RWPE2 (cell line): ENCODE measurements at regions not wholly inside any gene's neighbourhood (a gene's known extent, or its start where the extent isn't known, plus 50 kb on each side); places are given as distances from the start of the nearest gene placed in this dataset.

Experiments used
- ATAC-seq: fragments of 200-7000 bp; cut with Tn5 transposase; 3 replicates; pipeline ENCODE4 v1.9.1; 2021; ENCODE audit warnings: low read depth
- DNase-seq: peaks from one replicate; pipeline ENCODE4 v3.0.0-alpha.2; 2020; ENCODE audit warnings: low spot score
- H3K27ac ChIP-seq: fragments of 450-650 bp; 2 replicates; pipeline ENCODE4 v1.5.1; 2017; ENCODE audit warnings: mild to moderate bottlenecking; ENCODE audit not compliant: poor library complexity, severe bottlenecking
- H3K27me3 ChIP-seq: fragments of 250-450 bp; sonication (Bioruptor Pico); 2 replicates; pipeline ENCODE4 v1.5.1; 2021; ENCODE audit warnings: mild to moderate bottlenecking, moderate library complexity; ENCODE audit not compliant: insufficient read depth, poor library complexity, severe bottlenecking
- H3K36me3 ChIP-seq: fragments of 250-450 bp; sonication (Bioruptor Pico); 2 replicates; pipeline ENCODE4 v1.5.1; 2020; ENCODE audit warnings: low read depth, mild to moderate bottlenecking, moderate library complexity
- H3K4me1 ChIP-seq: fragments of 250-450 bp; sonication (Bioruptor Pico); 2 replicates; pipeline ENCODE4 v1.5.1; 2021; ENCODE audit warnings: mild to moderate bottlenecking, moderate library complexity; ENCODE audit not compliant: insufficient read depth, poor library complexity, severe bottlenecking
- H3K4me3 ChIP-seq: fragments of 250-450 bp; sonication (Bioruptor Pico); 2 replicates; pipeline ENCODE4 v1.5.1; 2021; ENCODE audit warnings: mild to moderate bottlenecking, moderate library complexity; ENCODE audit not compliant: severe bottlenecking
- H3K9me3 ChIP-seq: fragments of 250-450 bp; sonication (Bioruptor Pico); 2 replicates; pipeline ENCODE4 v1.5.1; 2021; ENCODE audit warnings: mild to moderate bottlenecking, moderate library complexity; ENCODE audit not compliant: severe bottlenecking
- TF ChIP-seq, protein P1 (sequence below): fragments of 450-650 bp; IDR thresholded peaks from one replicate; pipeline ENCODE4 v1.5.1; 2017; ENCODE audit warnings: mild to moderate bottlenecking, moderate library complexity; ENCODE audit not compliant: poor library complexity, severe bottlenecking

GRCh38 chr2:118675531-118675930 lies 171.9 kb downstream of the EN1 start:
- Histone ChIP-seq H3K27ac (no peak overlapping the region), H3K4me3 (no peak overlapping the region), H3K4me1 (no peaks in the 10 kb centered on the region), H3K36me3 (no peaks in the 10 kb centered on the region), H3K27me3 (no peaks in the 10 kb centered on the region), H3K9me3 (no peaks in the 10 kb centered on the region)
- TF ChIP-seq, protein P1, sequence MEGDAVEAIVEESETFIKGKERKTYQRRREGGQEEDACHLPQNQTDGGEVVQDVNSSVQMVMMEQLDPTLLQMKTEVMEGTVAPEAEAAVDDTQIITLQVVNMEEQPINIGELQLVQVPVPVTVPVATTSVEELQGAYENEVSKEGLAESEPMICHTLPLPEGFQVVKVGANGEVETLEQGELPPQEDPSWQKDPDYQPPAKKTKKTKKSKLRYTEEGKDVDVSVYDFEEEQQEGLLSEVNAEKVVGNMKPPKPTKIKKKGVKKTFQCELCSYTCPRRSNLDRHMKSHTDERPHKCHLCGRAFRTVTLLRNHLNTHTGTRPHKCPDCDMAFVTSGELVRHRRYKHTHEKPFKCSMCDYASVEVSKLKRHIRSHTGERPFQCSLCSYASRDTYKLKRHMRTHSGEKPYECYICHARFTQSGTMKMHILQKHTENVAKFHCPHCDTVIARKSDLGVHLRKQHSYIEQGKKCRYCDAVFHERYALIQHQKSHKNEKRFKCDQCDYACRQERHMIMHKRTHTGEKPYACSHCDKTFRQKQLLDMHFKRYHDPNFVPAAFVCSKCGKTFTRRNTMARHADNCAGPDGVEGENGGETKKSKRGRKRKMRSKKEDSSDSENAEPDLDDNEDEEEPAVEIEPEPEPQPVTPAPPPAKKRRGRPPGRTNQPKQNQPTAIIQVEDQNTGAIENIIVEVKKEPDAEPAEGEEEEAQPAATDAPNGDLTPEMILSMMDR, result no peak
- ATAC-seq (no peak), DNase-seq (no peak)

- H3K4me1 ChIP-seq, result peaks cover 20% of the 10 kb centered on the region
- no peaks in the 10 kb centered on the region for H3K9me3 ChIP-seq
- H3K36me3 ChIP-seq, result no peaks in the 10 kb centered on the region
- H3K27ac ChIP-seq, result no peak overlapping the region
- TF ChIP-seq, protein P1, result no peak
- no peak overlapping the region for H3K4me3 ChIP-seq
- ATAC-seq (no peak), DNase-seq (no peak)
- no peaks in the 10 kb centered on the region for H3K27me3 ChIP-seq
These were observed 174.8 kb downstream of the EN1 start for GRCh38 chr2:118672571-118673158.

- H3K4me1 ChIP-seq, result peaks cover 20% of the 10 kb centered on the region
- no peaks in the 10 kb centered on the region for H3K9me3 ChIP-seq
- TF ChIP-seq, protein P1, result no peak
- no peaks in the 10 kb centered on the region for H3K27me3 ChIP-seq
- no peak for DNase-seq
- H3K4me3 ChIP-seq, result no peak overlapping the region
- no peak overlapping the region for H3K27ac ChIP-seq
- no peaks in the 10 kb centered on the region for H3K36me3 ChIP-seq
- no peak for ATAC-seq
These were observed 175.6 kb downstream of the EN1 start for GRCh38 chr2:118671701-118672454.

DNA sequence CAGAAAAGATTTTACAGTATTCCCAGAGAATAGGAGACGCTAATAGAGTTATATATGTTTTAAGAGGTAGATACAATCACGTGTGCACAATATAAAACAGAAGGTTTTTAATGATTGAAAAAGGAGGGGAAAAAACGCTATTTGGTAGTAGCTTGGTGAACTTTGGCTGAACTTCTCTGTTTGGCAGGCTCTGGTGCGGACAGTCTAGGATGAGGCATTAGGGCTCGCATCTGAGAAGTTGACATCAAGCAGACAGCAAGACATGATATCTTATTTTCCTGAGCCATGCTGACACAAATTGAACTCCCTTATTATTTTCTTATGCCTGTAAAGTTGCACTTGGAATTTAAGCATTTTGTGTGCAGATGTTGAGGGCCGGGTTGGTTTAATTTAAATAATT lies 176.6 kb downstream of the EN1 start:
- DNase-seq, result no peak
- ATAC-seq, result no peak
- TF ChIP-seq, protein P1, result no peak

GRCh38 chr2:118670276-118670675 lies 177.2 kb downstream of the EN1 start:
- TF ChIP-seq, protein P1, result no peak
- no peak overlapping the region for H3K27ac ChIP-seq
- no peaks in the 10 kb centered on the region for H3K9me3 ChIP-seq
- H3K4me3 ChIP-seq, result no peak overlapping the region
- H3K36me3 ChIP-seq, result no peaks in the 10 kb centered on the region
- ATAC-seq (no peak), DNase-seq (no peak)
- H3K4me1 ChIP-seq, result peaks cover 20% of the 10 kb centered on the region
- H3K27me3 ChIP-seq, result no peaks in the 10 kb centered on the region

More for the DNA sequence above, 176.6 kb downstream of the EN1 start:
- Histone ChIP-seq H3K9me3 (no peaks in the 10 kb centered on the region), H3K36me3 (no peaks in the 10 kb centered on the region), H3K27ac (no peak overlapping the region), H3K4me3 (no peak overlapping the region), H3K4me1 (peaks cover 20% of the 10 kb centered on the region), H3K27me3 (no peaks in the 10 kb centered on the region)
